ENCODE measurements at regions not wholly inside any gene's neighbourhood (a gene's known extent, or its start where the extent isn't known, plus 50 kb on each side); places are given as distances from the start of the nearest gene placed in this dataset.

DNA sequence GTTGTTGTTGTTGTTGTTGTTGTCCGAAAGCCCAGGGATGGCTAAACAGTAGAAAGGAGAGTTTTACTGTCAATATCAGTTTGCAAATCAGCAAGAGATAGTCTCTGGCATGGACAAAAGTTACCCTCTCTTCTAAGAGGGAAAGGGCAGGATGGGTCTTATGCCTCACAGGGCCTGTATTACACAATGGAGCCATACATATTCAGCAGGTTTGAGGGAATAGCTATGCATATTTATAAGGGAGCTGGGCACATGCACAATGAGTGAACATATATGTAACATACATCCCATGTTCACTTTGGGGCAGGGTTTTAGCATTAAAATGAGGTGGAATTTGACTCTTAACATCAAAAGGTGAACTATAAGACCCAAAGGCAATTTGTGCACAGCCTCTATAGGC lies 84.4 kb upstream of the PGBD5 start:
- no peak for ATAC-seq

GRCh38 chr1:230509281-230509977 lies 83.3 kb upstream of the PGBD5 start:
- peak; percentile 70 for ATAC-seq

DNA sequence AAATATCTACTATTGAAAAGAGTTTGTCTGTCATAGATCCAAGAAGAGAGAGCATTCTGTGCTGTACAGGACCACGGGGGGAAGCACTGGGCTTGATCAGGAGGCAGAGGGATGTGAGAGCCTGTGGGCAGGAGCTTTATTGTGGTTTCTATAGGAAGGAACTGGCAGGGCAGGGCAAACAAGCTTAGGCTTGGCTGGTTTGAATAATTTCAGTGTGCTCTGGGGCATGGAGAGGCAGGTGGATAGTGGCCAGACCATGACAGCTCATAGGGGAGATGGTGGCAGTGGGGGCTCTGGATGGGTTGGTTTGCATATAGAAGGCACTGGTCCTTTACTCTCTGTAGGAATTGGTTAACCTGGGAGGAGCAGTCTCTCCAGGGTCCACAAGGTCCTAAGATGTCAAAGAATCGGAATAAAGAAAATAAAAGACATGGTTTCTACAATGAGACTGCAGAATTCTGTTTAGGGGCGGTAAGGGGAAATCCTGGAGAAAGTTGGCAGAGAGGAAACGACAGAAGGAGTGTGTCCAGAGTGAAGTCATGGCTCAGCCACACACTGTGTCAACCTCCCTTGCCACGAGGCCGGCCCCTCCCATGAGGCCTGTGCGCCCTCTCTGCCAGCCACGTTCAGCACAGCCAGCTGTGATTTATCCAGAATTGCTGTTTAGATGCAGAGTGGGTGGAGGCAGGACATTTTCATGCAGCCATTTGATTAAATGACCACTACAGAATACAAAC lies 81.7 kb upstream of the PGBD5 start:
- peak; percentile 79 for ATAC-seq

GRCh38 chr1:230507236-230507635 lies 81.1 kb upstream of the PGBD5 start:
- no peak for ATAC-seq

GRCh38 chr1:230506451-230506850 lies 80.3 kb upstream of the PGBD5 start:
- ATAC-seq, result no peak

DNA sequence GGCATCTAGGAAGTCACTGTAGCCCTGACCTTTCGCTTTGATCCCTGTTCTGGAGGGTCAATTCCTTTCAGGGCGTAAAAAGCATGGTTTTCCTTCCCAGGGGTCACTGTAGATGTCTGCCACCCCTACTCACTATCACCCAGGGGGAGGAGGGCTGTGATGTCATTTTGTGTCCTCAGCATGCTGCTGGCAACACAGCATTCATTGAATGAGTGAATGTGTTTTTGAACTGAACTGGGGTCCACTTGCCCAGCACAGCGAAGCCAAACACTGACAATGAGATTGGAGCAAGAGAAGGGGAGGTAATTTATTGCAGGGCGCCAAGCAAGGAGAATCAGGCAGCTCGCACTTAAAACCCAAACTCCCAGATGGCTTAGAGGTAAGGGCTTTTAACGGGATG lies 78.2 kb upstream of the PGBD5 start:
- no peak for ATAC-seq

- no peak for ATAC-seq
Measured at GRCh38 chr1:230503726-230504125, 77.6 kb upstream of the PGBD5 start.

GRCh38 chr1:230502996-230503395 lies 76.9 kb upstream of the PGBD5 start:
- ATAC-seq, result no peak

DNA sequence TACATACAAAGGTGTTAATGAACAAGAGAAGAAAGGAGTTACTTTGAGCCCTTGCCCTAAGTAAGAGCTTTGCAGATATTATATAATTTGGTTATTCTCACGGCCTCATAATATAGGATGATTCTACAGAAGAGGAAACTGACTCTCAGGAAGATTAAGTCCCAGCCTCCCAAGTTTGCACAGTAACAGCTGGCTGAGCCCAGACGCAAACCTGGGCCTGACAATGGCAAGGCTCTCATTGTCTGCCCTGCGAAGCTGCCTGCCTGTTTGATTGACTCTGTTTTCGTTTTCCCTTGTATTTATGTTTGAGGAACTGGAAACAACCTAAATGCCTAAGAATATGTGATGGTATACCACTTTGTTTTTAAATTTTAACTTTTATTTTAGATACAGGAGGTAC lies 76.2 kb upstream of the PGBD5 start:
- ATAC-seq, result no peak

GRCh38 chr1:230501849-230502248 lies 75.7 kb upstream of the PGBD5 start:
- no peak for ATAC-seq

- no peak for ATAC-seq
Measured at GRCh38 chr1:230501242-230501641, 75.1 kb upstream of the PGBD5 start.

DNA sequence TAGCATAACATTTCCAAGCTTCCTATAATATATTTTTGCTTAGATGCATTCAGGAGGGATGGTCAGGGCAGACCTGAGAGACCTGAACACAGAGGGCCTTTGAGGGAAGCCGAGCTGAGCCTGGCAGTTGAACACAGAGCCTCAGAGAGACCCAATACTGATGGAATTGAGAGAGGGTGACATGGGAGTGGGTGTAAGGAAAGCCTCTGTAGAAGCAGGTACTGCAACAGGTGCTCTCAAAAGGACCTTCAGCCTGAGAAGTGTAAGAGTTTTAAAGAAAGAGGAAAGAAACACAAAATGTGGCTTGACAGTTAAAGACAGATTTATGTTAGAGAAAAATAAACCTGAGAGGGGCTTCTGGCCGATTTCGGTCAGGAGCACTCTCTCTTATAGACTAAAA lies 73.9 kb upstream of the PGBD5 start:
- ATAC-seq, result no peak

DNA sequence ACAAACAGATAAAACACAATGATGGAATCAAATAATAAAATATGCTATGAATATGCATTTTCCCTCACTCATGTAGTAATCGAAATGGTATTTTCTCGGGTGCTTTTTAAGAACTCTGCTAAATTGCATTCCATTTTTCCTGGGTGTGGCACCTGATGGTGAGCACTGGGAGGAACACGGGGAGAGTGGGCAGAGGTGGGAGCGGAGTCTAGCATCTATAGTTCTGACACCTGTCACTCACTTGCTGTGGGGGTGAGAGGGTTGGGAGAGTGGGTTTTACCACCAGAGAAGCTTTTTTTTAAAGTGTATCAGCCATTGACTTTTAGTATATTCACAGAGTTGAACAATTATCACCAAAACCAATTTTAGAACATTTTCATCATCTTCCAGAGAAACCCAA lies 73.4 kb upstream of the PGBD5 start:
- ATAC-seq, result no peak

- ATAC-seq, result no peak
Measured at GRCh38 chr1:230498704-230499103, 72.6 kb upstream of the PGBD5 start.

GRCh38 chr1:230496451-230496850 lies 70.3 kb upstream of the PGBD5 start:
- no peak for ATAC-seq

- no peak for ATAC-seq
Measured at GRCh38 chr1:230495891-230496385, 69.8 kb upstream of the PGBD5 start.

DNA sequence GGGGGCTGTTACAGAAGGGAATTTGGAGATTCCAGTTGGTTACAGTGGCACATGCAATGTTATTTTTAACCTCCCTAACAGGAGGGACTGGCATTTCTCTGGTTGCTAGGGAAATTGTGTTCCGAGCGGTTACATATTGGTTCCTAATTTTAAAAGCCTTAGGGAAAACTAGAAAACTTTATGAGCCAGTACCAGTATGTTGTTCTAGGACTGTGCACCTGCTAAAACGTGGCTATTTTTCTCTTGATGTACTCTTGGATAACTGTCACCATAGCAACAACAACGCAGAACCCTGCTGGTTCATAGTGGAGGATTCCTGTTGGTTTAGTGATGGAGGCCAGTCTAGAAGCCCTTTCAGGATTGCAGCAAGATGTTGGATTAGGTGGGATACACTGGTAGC lies 68.9 kb upstream of the PGBD5 start:
- no peak for ATAC-seq

- ATAC-seq, result no peak
Measured at GRCh38 chr1:230494514-230494913, 68.4 kb upstream of the PGBD5 start.

GRCh38 chr1:230494026-230494425 lies 67.9 kb upstream of the PGBD5 start:
- no peak for ATAC-seq

DNA sequence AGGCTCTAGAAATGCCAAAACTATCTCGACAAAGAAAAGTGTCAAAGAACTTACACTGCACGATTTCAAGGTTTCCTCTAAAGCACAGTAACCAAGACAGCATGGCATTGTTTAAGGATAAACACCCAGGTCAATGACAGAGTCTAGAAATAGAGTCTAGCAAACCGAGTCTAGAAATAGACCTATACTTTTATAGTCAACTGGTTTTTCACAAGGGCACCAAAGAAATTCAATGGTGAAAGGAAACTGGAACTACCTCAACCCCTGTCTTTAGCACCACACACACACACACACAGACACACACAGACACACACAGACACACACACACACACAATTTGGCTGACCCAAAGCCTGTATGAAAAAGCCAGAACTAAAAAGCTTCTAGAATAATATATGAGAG lies 67.1 kb upstream of the PGBD5 start:
- ATAC-seq, result no peak

DNA sequence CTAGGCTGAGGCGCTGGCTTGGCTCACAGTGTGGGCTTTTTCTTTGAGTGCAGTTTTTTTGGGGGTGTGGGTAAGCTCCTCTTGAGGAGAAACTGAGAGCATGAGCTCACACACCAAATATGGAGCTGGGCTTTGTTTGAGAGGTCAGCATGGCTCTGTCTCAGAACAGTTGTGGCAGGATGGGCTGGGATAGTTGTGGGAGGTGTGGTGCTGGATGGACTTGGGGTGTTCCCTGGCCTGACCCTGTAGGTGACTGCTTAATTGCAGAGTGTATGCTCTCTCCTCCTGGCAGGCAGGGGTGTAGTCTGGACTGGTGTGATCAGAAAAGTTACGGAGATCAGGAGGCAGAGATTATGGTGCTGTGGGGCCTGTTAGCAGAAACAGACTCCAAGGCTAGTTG lies 64.3 kb upstream of the PGBD5 start:
- no peak for ATAC-seq

GRCh38 chr1:230487773-230488428 lies 61.8 kb upstream of the PGBD5 start:
- no peak for ATAC-seq

DNA sequence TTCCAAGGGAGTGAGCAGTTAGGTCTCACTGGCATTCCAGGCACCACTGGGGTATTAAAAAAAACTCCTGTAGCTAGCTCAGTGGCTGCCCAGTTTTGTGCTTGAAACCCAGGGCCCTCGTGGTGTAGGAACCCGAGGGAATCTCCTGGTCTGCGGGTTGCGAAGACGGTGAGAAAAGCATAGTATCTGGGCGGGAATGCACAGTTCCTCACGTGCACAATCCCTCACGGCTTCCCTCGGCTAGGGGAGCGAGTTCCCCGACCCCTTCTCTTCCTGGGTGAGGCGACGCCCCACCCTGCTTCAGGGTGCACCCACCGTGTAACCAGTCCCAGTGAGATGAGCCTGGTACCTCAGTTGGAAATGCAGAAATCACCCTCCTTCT lies 50.5 kb upstream of the PGBD5 start:
- no peak for ATAC-seq

Measured in esophagus mucosa (tissue), 1 donor.